Activated CD8-positive, alpha-beta T cell treated with anti-CD3 and anti-CD28 coated beads, Interleukin-2, amount 10 ng/mL, durations not matched to agents 7 days and 5 days (primary cell): ENCODE measurements at regions not wholly inside any gene's neighbourhood (a gene's known extent, or its start where the extent isn't known, plus 50 kb on each side); places are given as distances from the start of the nearest gene placed in this dataset.
"Not testable (repeated sequence)": the region's sequence is repeated elsewhere in the genome, so short reads cannot be mapped to it uniquely, and the experiment has no call there.

ENCODE experiments used
- ATAC-seq: fragments of 150-1000 bp; cut with Tn5 transposase; one replicate; pipeline ENCODE4 v1.10.0; 2021; ENCODE audit warnings: moderate library complexity
- CTCF ChIA-PET: fragments of 350-600 bp; sonication (Branson Sonifier 250); formaldehyde crosslinking; loops from one replicate; lab custom pipeline; 2021; ENCODE audit warnings: antibody characterized with exemption; lab: Charles Lee
- POLR2A ChIA-PET: fragments of 350-600 bp; sonication (Branson Sonifier 250); formaldehyde crosslinking; loops from one replicate; lab custom pipeline; 2021; ENCODE audit warnings: antibody characterized with exemption; lab: Charles Lee
- DNase-seq: peaks from one replicate; pipeline ENCODE4 v3.0.0-alpha.2; 2020
- H3K27ac Mint-ChIP-seq: one replicate; pipeline ENCODE4 v1.8.0; 2021; ENCODE audit warnings: mild to moderate bottlenecking, mixed read lengths
- H3K27me3 Mint-ChIP-seq: one replicate; pipeline ENCODE4 v1.8.0; 2021; ENCODE audit warnings: low read depth, mixed read lengths
- H3K36me3 Mint-ChIP-seq: one replicate; pipeline ENCODE4 v1.8.0; 2021; ENCODE audit warnings: low read depth, mixed read lengths
- H3K4me1 Mint-ChIP-seq: one replicate; pipeline ENCODE4 v1.8.0; 2021; ENCODE audit warnings: low read depth, mixed read lengths
- H3K4me3 Mint-ChIP-seq: one replicate; pipeline ENCODE4 v1.8.0; 2021; ENCODE audit warnings: mild to moderate bottlenecking, mixed read lengths
- H3K9me3 Mint-ChIP-seq: one replicate; pipeline ENCODE4 v1.8.0; 2022; ENCODE audit warnings: mixed read lengths; ENCODE audit not compliant: insufficient read depth

DNA sequence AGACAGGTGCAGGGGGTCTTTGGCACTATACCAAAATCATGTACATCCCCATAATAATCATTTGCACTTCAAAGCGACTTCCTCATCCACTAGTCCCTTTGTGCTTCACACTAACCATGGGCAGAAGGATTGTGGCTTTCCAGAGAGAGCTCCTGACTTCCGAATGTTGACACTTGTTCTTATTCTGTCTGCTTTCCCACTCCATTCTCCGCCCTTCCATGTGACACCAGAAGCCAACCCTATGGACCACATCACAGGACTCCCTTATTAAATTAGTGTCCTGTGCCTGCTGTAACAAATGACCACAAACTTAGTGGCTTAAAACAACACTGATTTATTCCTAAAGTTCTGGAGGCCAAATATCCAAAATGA, 91.6 kb downstream of the CMC2 start:
- Mint-ChIP-seq H3K4me3 (no peak overlapping the region), H3K27ac (no peak overlapping the region), H3K4me1 (no peaks in the 10 kb centered on the region), H3K9me3 (no peaks in the 10 kb centered on the region), H3K27me3 (no peaks in the 10 kb centered on the region), H3K36me3 (no peaks in the 10 kb centered on the region)
- ChIA-PET POLR2A (no interaction called here), CTCF (no interaction called here)
- no peak for ATAC-seq
- DNase-seq, result no peak

DNA sequence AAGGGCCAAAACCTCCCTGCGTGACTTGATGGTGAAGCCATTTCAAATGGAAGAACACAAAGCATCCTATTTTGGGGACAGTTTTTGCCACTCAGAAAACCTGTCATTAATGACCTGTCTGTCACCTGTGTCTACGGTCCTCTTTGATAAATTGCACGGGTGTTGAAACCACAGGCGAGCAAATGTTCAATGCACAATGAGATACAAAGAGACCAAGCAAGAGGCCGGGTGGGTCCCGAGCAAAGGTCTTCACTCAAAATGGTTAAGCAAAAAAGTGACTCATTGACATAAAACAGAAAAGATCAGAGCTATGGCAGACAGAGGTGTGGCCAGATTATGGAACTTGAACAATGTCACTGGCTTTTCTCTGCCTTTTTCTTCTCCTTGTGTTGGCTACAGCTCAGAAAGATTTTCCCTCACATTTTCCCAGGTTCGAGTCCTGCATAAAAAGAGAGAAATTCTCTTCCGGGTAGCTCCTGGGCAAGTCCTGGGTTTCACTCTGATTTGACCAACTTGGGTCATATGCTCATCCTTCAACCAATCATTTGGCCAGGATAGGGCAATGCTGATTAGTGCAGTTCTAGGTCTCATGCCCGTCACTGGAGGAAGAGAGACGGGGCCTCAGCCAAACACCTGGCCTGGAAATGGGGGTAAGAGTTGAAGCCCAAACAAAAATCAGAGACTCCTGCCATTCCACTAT, 92.2 kb downstream of the CMC2 start:
- H3K4me1 Mint-ChIP-seq, result no peaks in the 10 kb centered on the region
- no peaks in the 10 kb centered on the region for H3K36me3 Mint-ChIP-seq
- DNase-seq (no peak), ATAC-seq (no peak)
- no peaks in the 10 kb centered on the region for H3K27me3 Mint-ChIP-seq
- no peak overlapping the region for H3K27ac Mint-ChIP-seq
- CTCF ChIA-PET, result no interaction called here
- no peaks in the 10 kb centered on the region for H3K9me3 Mint-ChIP-seq
- no peak overlapping the region for H3K4me3 Mint-ChIP-seq
- POLR2A ChIA-PET, result no interaction called here

DNA sequence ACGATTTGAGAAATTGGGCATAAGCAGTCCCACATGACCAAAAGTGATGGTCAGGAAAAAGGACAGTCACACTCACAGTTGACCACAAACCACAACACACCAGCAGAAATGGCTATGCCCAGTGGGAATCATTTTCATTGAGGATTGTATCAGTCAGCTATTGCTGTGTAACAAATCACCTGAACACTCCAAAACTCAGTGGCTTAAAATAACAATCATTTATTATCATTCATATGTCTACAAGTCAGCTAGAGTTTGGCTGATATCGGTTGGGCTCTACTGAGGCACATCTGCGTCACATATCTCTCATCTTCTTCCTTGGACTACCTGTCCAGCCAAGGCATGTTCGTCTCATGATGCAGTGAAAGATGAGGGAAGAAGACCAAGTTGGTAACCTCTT, 93.3 kb downstream of the CMC2 start:
- H3K4me1 Mint-ChIP-seq, result no peaks in the 10 kb centered on the region
- ChIA-PET POLR2A (no interaction called here), CTCF (no interaction called here)
- no peak overlapping the region for H3K27ac Mint-ChIP-seq
- H3K9me3 Mint-ChIP-seq, result no peaks in the 10 kb centered on the region
- no peak for DNase-seq
- H3K36me3 Mint-ChIP-seq, result no peaks in the 10 kb centered on the region
- no peak for ATAC-seq
- H3K27me3 Mint-ChIP-seq, result no peaks in the 10 kb centered on the region
- H3K4me3 Mint-ChIP-seq, result no peak overlapping the region

DNA sequence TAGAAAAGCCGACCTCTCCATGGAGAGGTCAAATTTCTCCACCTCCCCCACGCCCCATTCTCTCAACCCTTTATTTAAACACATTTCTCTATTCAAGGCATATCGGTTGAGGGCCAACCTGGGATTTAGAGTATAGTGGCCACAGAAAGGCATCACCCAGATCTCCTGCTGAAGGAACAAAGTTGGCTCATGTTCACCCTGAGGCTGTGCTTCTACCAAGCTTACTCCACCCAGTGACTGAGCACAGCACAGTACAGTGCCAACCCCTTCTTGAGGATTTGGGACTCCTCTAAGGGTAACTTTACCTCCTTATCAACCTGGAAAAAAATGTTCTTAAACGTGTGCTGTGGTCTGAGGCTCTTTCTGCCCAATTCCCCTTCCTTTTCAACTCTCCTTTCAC, 94.0 kb downstream of the CMC2 start:
- H3K9me3 Mint-ChIP-seq, result no peaks in the 10 kb centered on the region
- ChIA-PET CTCF (no interaction called here), POLR2A (no interaction called here)
- H3K27ac Mint-ChIP-seq, result no peak overlapping the region
- ATAC-seq (no peak), DNase-seq (no peak)
- H3K4me1 Mint-ChIP-seq, result no peaks in the 10 kb centered on the region
- no peaks in the 10 kb centered on the region for H3K36me3 Mint-ChIP-seq
- no peak overlapping the region for H3K4me3 Mint-ChIP-seq
- no peaks in the 10 kb centered on the region for H3K27me3 Mint-ChIP-seq

DNA sequence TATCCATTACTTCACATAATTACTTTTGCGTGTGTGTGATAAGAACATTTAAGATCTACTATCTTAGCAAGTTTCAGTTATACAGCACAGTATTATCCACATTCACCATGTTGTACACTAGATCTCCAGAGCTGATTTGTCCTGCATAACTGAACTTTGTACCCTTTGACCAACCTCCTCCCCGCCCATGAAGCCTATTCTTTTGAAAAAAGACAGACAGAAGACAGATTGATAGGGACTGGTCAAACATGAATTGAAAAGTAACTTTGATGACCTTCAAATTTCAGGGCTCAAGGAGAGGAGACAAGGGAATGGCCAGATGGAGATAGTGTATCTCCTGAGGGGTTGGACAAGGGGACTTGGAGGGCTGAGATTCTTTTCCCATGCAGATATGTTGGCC, 96.3 kb downstream of the CMC2 start:
- Mint-ChIP-seq H3K4me3 (no peak overlapping the region), H3K36me3 (no peaks in the 10 kb centered on the region), H3K9me3 (no peaks in the 10 kb centered on the region), H3K4me1 (no peaks in the 10 kb centered on the region), H3K27me3 (no peaks in the 10 kb centered on the region), H3K27ac (no peak overlapping the region)
- ChIA-PET CTCF (no interaction called here), POLR2A (no interaction called here)
- DNase-seq (no peak), ATAC-seq (no peak)

DNA sequence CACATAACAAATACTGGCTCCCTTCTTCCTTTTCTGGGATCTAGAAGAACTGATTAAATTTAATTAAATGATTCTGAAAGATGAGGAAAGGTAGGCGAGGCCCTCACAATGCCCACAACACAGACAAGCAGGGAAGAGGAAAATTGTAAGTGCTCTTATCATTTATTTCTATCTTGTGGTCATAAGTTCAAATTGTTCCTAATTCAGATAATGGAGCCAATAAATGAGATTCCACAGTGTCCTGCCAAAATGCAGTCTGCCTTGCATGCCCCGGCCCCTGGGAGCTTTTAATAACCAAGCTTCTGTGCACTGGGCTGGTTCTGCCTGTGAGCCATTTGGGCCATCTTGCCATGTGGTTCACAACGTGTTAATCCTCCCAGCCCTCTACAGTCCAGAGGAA, 97.0 kb downstream of the CMC2 start:
- H3K27ac Mint-ChIP-seq, result no peak overlapping the region
- DNase-seq (no peak), ATAC-seq (no peak)
- H3K4me3 Mint-ChIP-seq, result no peak overlapping the region
- no peaks in the 10 kb centered on the region for H3K4me1 Mint-ChIP-seq
- no peaks in the 10 kb centered on the region for H3K27me3 Mint-ChIP-seq
- no peaks in the 10 kb centered on the region for H3K36me3 Mint-ChIP-seq
- ChIA-PET CTCF (no interaction called here), POLR2A (no interaction called here)
- H3K9me3 Mint-ChIP-seq, result no peaks in the 10 kb centered on the region

DNA sequence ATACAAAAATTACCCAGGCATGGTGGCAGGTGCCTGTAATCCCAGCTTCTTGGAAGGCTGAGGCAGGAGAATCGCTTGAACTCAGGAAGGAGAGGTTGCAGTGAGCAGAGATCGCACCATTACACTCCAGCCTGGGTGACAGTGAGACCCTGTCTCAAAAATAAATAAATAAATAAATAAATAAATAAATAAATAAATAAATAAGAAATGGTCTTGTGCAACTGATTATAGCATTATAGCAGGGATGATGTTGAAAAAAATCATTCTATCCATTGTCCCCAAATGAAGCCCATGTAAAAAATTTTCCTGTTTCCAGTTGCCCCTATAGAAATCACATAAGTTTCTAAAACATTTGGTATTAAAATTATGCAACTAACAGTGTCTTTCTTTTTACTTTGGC, 100.5 kb downstream of the CMC2 start:
- H3K36me3 Mint-ChIP-seq, POLR2A ChIA-PET, H3K4me3 Mint-ChIP-seq, H3K27me3 Mint-ChIP-seq, H3K9me3 Mint-ChIP-seq, CTCF ChIA-PET, H3K4me1 Mint-ChIP-seq, ATAC-seq, DNase-seq, H3K27ac Mint-ChIP-seq: not testable (repeated sequence)

DNA sequence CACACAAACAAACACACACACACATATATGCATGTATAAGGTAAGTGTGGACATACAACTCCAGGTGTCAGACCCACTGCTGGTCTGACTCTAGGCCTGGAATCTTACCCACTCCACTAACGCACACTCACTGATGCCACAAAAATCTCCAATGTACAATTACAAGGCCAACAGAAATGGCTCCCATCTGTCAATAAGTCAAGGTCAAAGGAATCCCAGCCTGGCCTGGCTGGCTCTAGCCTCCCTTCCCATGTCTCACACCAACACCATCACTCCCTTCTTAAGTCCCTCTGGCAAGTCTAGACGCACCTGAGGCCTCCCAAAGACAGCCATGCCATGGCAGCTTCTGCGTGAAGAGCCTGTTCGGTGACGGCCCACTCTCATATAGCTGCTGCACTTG, 99.2 kb upstream of the CDYL2 start:
- ChIA-PET POLR2A (no interaction called here), CTCF (no interaction called here)
- ATAC-seq (no peak), DNase-seq (no peak)
- H3K36me3 Mint-ChIP-seq, result no peaks in the 10 kb centered on the region
- H3K27ac Mint-ChIP-seq, result no peak overlapping the region
- no peak overlapping the region for H3K4me3 Mint-ChIP-seq
- no peaks in the 10 kb centered on the region for H3K27me3 Mint-ChIP-seq
- H3K9me3 Mint-ChIP-seq, result no peaks in the 10 kb centered on the region
- no peaks in the 10 kb centered on the region for H3K4me1 Mint-ChIP-seq

DNA sequence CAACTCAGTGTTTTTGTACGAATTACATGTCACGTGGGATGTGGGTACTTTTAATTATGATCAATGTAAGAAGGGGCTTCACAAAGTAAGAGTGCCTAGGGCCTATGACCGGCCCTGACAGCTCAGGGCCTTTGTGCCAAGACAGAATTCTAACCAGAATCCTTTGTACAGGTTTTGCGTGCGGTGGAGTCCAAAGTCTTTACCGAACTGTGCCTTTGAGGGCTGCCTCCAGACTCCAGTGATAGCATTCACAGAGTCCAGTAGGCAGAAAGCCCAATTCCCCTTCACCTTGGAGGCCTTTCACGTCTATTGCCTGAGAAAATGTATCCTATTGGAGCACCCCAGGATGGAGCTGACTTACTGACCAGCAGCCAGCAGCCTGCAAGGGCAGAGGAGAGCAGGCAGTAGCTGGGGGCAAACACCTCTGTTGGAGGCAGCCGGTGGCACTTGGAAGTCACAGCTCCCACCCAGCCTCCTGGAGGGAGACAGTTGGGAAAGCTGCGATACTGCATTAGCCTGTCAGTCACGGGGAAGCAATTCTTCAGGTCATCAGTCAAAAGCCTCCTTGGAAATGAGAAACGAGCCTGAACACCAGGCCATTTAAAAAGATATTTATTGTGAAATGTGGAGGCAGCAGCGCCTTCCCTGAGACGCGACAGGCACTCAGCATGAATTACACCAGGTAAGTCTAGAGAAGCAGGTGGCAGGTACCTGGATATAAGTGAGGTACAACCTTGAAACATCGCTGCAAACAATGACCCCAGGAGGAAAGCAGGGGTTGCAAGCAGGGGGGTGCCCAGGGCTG, 98.1 kb upstream of the CDYL2 start:
- no peak overlapping the region for H3K27ac Mint-ChIP-seq
- no peaks in the 10 kb centered on the region for H3K4me1 Mint-ChIP-seq
- H3K36me3 Mint-ChIP-seq, result no peaks in the 10 kb centered on the region
- DNase-seq (no peak), ATAC-seq (no peak)
- CTCF ChIA-PET, result no interaction called here
- H3K9me3 Mint-ChIP-seq, result no peaks in the 10 kb centered on the region
- H3K27me3 Mint-ChIP-seq, result no peaks in the 10 kb centered on the region
- no peak overlapping the region for H3K4me3 Mint-ChIP-seq
- POLR2A ChIA-PET, result no interaction called here

DNA sequence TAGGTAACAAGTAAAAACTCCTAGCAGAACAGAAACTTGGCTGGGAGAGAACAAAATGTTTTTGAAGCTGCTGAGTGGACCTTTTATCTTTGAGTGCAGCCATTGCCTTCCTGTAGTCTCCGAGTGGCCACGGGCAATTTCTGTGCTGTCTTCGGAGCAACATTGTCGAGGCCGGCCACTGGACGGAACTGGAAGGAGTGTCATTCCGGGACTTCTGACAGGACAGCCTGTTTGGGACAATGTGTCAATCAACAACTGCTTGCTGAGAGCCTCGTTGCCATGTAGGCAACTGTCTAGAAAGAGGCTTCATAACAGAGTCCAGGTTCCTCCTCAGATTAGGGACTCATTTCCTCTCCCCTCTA, 96.2 kb upstream of the CDYL2 start:
- Mint-ChIP-seq H3K9me3 (no peaks in the 10 kb centered on the region), H3K36me3 (no peaks in the 10 kb centered on the region), H3K4me3 (no peak overlapping the region), H3K27ac (no peak overlapping the region), H3K4me1 (no peaks in the 10 kb centered on the region), H3K27me3 (no peaks in the 10 kb centered on the region)
- ATAC-seq (no peak), DNase-seq (no peak)
- ChIA-PET POLR2A (no interaction called here), CTCF (no interaction called here)

DNA sequence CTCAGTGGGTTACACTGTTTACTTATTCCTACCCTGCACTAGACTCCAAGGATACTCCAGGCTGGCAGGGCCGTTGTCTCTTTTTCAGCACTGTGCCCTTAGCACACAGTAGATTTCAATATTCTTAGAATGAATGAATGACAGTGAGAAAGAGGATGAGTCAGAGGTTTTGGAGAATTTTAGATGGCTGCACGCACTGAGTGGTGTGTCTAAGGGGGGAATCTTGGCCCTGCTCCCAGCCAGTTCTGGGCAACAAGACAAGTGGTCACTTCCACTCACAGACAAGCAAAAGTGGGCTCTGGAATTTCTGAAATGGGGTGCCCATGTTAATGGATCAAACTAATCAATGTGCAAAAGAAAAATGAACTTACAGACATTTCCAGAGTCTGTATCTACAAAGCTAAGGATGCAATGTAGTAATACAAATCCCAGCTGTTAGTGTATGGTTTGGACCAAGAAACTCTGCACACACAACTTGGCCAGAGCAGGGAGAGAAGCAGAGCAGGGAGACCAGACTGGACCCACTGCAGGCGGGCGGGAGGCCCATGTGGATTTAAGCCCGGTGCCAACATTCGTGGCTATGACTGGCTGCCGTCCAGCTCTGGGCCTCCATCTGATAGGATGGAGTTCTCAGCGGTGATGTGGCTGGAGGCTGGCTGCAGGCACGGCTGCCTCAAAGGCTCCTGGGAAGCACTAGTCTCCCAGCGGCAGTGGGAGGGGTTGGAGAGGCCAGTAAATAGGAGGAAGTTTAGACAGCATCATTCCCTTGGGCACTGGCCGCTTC, 95.6 kb upstream of the CDYL2 start:
- ChIA-PET CTCF (no interaction called here), POLR2A (no interaction called here)
- ATAC-seq, result no peak
- no peak for DNase-seq
- H3K9me3 Mint-ChIP-seq, result no peaks in the 10 kb centered on the region
- H3K27ac Mint-ChIP-seq, result no peak overlapping the region
- no peak overlapping the region for H3K4me3 Mint-ChIP-seq
- no peaks in the 10 kb centered on the region for H3K36me3 Mint-ChIP-seq
- H3K27me3 Mint-ChIP-seq, result no peaks in the 10 kb centered on the region
- no peaks in the 10 kb centered on the region for H3K4me1 Mint-ChIP-seq

DNA sequence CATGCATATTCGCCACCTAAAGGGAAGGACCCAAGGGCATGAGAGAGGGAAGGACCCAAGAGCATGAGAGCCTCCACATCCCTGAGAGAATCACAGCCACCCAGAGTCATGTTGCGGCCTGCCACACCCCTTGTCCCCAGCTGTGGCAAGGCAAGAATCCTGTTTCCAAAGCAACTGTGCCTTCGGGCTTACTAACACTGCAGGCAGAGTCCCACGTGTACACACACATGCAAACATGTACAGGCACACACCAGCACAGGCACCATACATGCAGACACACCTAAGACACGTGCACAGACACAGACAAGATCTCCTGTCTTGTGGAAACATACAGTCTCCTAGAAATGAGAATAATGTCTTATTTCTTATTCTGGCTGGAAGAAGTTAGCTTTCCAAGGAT, 92.4 kb upstream of the CDYL2 start:
- Mint-ChIP-seq H3K4me3 (no peak overlapping the region), H3K27ac (no peak overlapping the region), H3K27me3 (no peaks in the 10 kb centered on the region), H3K36me3 (no peaks in the 10 kb centered on the region), H3K4me1 (no peaks in the 10 kb centered on the region), H3K9me3 (no peaks in the 10 kb centered on the region)
- POLR2A ChIA-PET, result no interaction called here
- ATAC-seq, result no peak
- CTCF ChIA-PET, result no interaction called here
- no peak for DNase-seq
